ENCODE measurements at regions not wholly inside any gene's neighbourhood (a gene's known extent, or its start where the extent isn't known, plus 50 kb on each side); places are given as distances from the start of the nearest gene placed in this dataset.

DNA sequence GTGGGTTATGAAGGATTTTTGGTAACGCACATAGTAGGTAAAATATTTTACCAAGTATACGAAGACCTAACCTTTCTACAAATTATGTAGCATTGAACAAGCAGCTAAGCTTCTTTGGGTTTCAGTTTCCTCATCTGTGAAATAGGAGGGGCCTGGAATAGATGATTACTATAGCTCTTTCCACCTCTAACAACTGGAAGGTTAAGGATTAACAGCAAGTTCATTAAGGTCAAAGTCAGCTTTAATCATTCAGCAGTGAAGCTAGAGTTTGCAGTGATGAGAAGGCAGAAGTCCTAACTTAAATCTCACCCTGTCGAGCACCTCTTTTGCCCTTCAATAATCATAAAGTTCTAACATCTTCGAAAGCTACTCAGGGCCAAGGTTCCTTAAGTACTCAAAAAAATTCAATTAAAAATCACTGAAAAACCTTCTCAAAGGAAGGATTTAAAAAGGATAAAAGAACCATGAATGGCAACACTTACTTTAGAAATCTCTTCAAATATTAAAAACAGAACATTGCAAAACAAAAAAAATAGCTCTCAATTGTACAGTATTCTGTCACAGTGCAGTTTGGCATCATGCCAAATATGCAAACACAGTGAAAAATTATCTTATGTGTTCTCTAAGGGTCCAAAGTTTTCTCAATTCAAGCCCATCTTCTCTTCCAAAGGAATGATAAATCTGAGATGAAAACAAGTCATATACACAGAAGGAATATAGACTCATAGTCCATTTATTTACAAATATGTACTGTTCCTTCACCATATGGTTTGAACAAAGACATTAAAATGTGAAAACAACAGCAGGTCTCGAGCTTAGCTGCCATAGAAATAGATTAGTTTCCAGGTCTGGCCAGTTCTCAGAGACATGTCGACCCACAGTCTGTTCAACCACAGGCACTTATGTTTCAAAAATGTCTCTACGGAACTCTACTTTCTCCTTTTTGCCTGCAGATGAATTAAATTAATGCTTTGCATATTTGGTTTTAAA is 152.0 kb upstream of the SLC13A1 start:
- TF ChIP-seq TCF12 (IDR thresholded peaks at IDR 0.05; ENCODE audit: low read depth, low read length) (no peak), BRCA1 (IDR thresholded peaks at IDR 0.05; ENCODE audit: low read depth, low read length) (no peak), SUPT20H (IDR thresholded peaks at IDR 0.05; ENCODE audit: borderline replicate concordance, control insufficient read depth, low read depth, low read length) (no peak), SMC3 (IDR thresholded peaks at IDR 0.05; ENCODE audit: borderline replicate concordance, low read length) (no peak), EZH2 (IDR thresholded peaks at IDR 0.05; ENCODE audit: borderline replicate concordance, control insufficient read depth, low read depth, low read length) (no peak), RAD21 (IDR thresholded peaks at IDR 0.05; ENCODE audit: insufficient read depth, low read depth, low read length) (no peak), POLR2AphosphoS5 (IDR thresholded peaks at IDR 0.05; ENCODE audit: low read length) (no peak), BACH1 (IDR thresholded peaks at IDR 0.05; ENCODE audit: borderline replicate concordance) (no peak)
- TF ChIP-seq, protein P1, sequence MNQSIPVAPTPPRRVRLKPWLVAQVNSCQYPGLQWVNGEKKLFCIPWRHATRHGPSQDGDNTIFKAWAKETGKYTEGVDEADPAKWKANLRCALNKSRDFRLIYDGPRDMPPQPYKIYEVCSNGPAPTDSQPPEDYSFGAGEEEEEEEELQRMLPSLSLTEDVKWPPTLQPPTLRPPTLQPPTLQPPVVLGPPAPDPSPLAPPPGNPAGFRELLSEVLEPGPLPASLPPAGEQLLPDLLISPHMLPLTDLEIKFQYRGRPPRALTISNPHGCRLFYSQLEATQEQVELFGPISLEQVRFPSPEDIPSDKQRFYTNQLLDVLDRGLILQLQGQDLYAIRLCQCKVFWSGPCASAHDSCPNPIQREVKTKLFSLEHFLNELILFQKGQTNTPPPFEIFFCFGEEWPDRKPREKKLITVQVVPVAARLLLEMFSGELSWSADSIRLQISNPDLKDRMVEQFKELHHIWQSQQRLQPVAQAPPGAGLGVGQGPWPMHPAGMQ (IDR thresholded peaks at IDR 0.05; ENCODE audit: borderline replicate concordance), result no peak
